GM23338 (cell line): ENCODE measurements at regions not wholly inside any gene's neighbourhood (a gene's known extent, or its start where the extent isn't known, plus 50 kb on each side); places are given as distances from the start of the nearest gene placed in this dataset.

Experiments
- ATAC-seq: fragments of 200-7000 bp; cut with Tn5 transposase; 3 replicates; pipeline ENCODE4 v1.9.1; 2020
- DNase-seq: peaks from one replicate; pipeline ENCODE4 v3.0.0-alpha.2; 2015; ENCODE audit warnings: low spot score
- H2AFZ ChIP-seq: fragments of 200-600 bp; sonication (generic); 2 replicates; pipeline ENCODE4 v1.8.0; 2016; ENCODE audit warnings: antibody characterized with exemption, mild to moderate bottlenecking, moderate library complexity
- H3F3A ChIP-seq: fragments of 200-600 bp; sonication (generic); replicated peaks from 2 replicates; pipeline ENCODE4 v1.8.0; 2017; ENCODE audit warnings: antibody characterized with exemption, mixed run types, low read depth
- H3K27ac ChIP-seq: fragments of 200-600 bp; sonication (generic); 2 replicates; pipeline ENCODE4 v1.6.1; 2016; ENCODE audit warnings: low read depth
- H3K27me3 ChIP-seq: fragments of 200-600 bp; sonication (generic); 2 replicates; pipeline ENCODE4 v1.8.0; 2016; ENCODE audit warnings: mild to moderate bottlenecking, mixed run types, moderate library complexity; ENCODE audit not compliant: insufficient read depth
- H3K36me3 ChIP-seq: fragments of 200-600 bp; sonication (generic); 2 replicates; pipeline ENCODE4 v1.8.0; 2016; ENCODE audit warnings: mild to moderate bottlenecking; ENCODE audit not compliant: insufficient read depth
- H3K4me1 ChIP-seq: fragments of 200-600 bp; sonication (generic); 2 replicates; pipeline ENCODE4 v1.8.0; 2016; ENCODE audit warnings: mild to moderate bottlenecking, moderate library complexity; ENCODE audit not compliant: insufficient read depth
- H3K4me2 ChIP-seq: fragments of 200-600 bp; sonication (generic); 2 replicates; pipeline ENCODE4 v1.7.1; 2017; ENCODE audit warnings: mixed run types
- H3K4me3 ChIP-seq: fragments of 200-600 bp; sonication (generic); 2 replicates; pipeline ENCODE4 v1.6.1; 2016; ENCODE audit warnings: mixed run types
- H3K79me2 ChIP-seq: fragments of 200-600 bp; sonication (generic); replicated peaks from 2 replicates; pipeline ENCODE4 v1.8.0; 2017; ENCODE audit warnings: mild to moderate bottlenecking; ENCODE audit not compliant: insufficient read depth
- H3K9me2 ChIP-seq: fragments of 200-600 bp; sonication (generic); 2 replicates; pipeline ENCODE4 v1.8.0; 2017; ENCODE audit not compliant: insufficient read depth
- H4K20me1 ChIP-seq: fragments of 200-600 bp; sonication (generic); replicated peaks from 2 replicates; pipeline ENCODE4 v1.8.0; 2017; ENCODE audit warnings: mild to moderate bottlenecking; ENCODE audit not compliant: insufficient read depth
- H3K27ac Mint-ChIP-seq: 2 replicates; pipeline ENCODE4 v1.8.0; 2020; ENCODE audit warnings: inconsistent platforms, mild to moderate bottlenecking, moderate library complexity, mixed read lengths
- H3K27me3 Mint-ChIP-seq: 3 replicates; pipeline ENCODE4 v1.8.0; 2022; ENCODE audit warnings: low read depth, mild to moderate bottlenecking, moderate library complexity, mixed read lengths, inconsistent platforms; ENCODE audit not compliant: insufficient read depth, poor library complexity
- H3K36me3 Mint-ChIP-seq: 3 replicates; pipeline ENCODE4 v1.8.0; 2021; ENCODE audit warnings: low read depth, mild to moderate bottlenecking, inconsistent platforms, moderate library complexity, mixed read lengths
- H3K4me1 Mint-ChIP-seq: 3 replicates; pipeline ENCODE4 v1.8.0; 2020; ENCODE audit warnings: mild to moderate bottlenecking, inconsistent platforms, mixed read lengths
- H3K4me3 Mint-ChIP-seq: 3 replicates; pipeline ENCODE4 v1.8.0; 2021; ENCODE audit warnings: moderate library complexity, mild to moderate bottlenecking, inconsistent platforms, mixed read lengths
- H3K9me3 Mint-ChIP-seq: 3 replicates; pipeline ENCODE4 v1.8.0; 2020; ENCODE audit warnings: moderate library complexity, mild to moderate bottlenecking, inconsistent platforms, mixed read lengths
- CREB1 ChIP-seq: fragments of 250-450 bp; sonication (Bioruptor Pico); IDR thresholded peaks from 2 replicates; pipeline ENCODE4 v1.5.0; 2020; ENCODE audit warnings: low read depth, mild to moderate bottlenecking, moderate library complexity
- EZH2 ChIP-seq: fragments of 200-600 bp; sonication (generic); IDR thresholded peaks from one replicate; pipeline ENCODE4 v1.8.0; 2017; ENCODE audit warnings: antibody characterized with exemption, mild to moderate bottlenecking, low read depth; ENCODE audit not compliant: unreplicated experiment
- EZH2phosphoT487 ChIP-seq: fragments of 200-600 bp; sonication (generic); IDR thresholded peaks from one replicate; pipeline ENCODE4 v1.8.1; 2018; ENCODE audit warnings: antibody characterized with exemption; ENCODE audit not compliant: unreplicated experiment
- JUNB ChIP-seq: IDR thresholded peaks from one replicate; pipeline ENCODE4 v1.6.1; 2016; ENCODE audit warnings: antibody characterized with exemption; ENCODE audit not compliant: unreplicated experiment
- NANOG ChIP-seq: IDR thresholded peaks from 2 replicates; pipeline ENCODE4 v1.6.1; 2016; ENCODE audit warnings: antibody characterized with exemption, borderline replicate concordance
- STAT1 ChIP-seq: IDR thresholded peaks from one replicate; pipeline ENCODE4 v1.6.1; 2016; ENCODE audit warnings: antibody characterized with exemption; ENCODE audit not compliant: unreplicated experiment
- ZNF114 ChIP-seq: fragments of 250-450 bp; sonication (Bioruptor Pico); IDR thresholded peaks from 2 replicates; pipeline ENCODE4 v1.5.0; 2020; ENCODE audit warnings: mild to moderate bottlenecking, moderate library complexity
- ZNF331 ChIP-seq: fragments of 250-450 bp; sonication (Bioruptor Pico); IDR thresholded peaks from 2 replicates; pipeline ENCODE4 v1.5.0; 2020; ENCODE audit warnings: low read depth, mild to moderate bottlenecking, moderate library complexity
- TF ChIP-seq, protein P1 (sequence below), 2 experiments: fragments of 200-600 bp in 1 of 2; sonication (generic) in 1 of 2; conservative IDR thresholded peaks; 2 replicates each; pipeline versions ENCODE4 v1.5.1 to v1.6.1; 2016 to 2017; ENCODE audit warnings: antibody characterized with exemption in 2 of 2, low read depth in 2 of 2, mild to moderate bottlenecking in 2 of 2, moderate library complexity in 1 of 2
- TF ChIP-seq, protein P2 (sequence below): fragments of 250-450 bp; sonication (Bioruptor Pico); IDR thresholded peaks from 2 replicates; pipeline ENCODE4 v1.5.0; 2020; ENCODE audit warnings: mild to moderate bottlenecking, moderate library complexity

DNA sequence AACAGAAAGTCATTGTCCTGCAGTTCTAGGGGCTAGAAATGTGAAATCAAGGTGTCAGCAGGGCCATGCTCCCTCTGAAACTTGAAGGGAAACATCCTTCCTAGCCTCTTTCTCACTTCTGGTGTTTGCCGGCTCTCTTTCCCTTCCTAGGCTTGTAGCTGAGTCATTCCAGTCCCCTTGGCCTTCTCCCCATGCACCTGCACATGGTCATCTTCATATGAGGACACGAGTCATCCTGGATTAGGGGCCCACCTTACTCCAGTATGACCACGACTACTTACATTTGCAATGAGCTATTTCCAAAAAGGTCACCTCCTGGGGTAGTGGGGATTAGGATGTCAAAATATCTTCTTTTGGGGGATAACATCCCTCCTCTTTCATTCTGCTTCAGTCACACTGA lies 168.5 kb upstream of the CXCR4 start (continued):
- TF ChIP-seq, protein P1, sequence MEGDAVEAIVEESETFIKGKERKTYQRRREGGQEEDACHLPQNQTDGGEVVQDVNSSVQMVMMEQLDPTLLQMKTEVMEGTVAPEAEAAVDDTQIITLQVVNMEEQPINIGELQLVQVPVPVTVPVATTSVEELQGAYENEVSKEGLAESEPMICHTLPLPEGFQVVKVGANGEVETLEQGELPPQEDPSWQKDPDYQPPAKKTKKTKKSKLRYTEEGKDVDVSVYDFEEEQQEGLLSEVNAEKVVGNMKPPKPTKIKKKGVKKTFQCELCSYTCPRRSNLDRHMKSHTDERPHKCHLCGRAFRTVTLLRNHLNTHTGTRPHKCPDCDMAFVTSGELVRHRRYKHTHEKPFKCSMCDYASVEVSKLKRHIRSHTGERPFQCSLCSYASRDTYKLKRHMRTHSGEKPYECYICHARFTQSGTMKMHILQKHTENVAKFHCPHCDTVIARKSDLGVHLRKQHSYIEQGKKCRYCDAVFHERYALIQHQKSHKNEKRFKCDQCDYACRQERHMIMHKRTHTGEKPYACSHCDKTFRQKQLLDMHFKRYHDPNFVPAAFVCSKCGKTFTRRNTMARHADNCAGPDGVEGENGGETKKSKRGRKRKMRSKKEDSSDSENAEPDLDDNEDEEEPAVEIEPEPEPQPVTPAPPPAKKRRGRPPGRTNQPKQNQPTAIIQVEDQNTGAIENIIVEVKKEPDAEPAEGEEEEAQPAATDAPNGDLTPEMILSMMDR (conservative IDR thresholded peaks at IDR 0.05; ENCODE audit: low read depth in 2 of 2): no peak
- TF ChIP-seq ZNF331 (CRISPR knock-in tag): no peak

DNA sequence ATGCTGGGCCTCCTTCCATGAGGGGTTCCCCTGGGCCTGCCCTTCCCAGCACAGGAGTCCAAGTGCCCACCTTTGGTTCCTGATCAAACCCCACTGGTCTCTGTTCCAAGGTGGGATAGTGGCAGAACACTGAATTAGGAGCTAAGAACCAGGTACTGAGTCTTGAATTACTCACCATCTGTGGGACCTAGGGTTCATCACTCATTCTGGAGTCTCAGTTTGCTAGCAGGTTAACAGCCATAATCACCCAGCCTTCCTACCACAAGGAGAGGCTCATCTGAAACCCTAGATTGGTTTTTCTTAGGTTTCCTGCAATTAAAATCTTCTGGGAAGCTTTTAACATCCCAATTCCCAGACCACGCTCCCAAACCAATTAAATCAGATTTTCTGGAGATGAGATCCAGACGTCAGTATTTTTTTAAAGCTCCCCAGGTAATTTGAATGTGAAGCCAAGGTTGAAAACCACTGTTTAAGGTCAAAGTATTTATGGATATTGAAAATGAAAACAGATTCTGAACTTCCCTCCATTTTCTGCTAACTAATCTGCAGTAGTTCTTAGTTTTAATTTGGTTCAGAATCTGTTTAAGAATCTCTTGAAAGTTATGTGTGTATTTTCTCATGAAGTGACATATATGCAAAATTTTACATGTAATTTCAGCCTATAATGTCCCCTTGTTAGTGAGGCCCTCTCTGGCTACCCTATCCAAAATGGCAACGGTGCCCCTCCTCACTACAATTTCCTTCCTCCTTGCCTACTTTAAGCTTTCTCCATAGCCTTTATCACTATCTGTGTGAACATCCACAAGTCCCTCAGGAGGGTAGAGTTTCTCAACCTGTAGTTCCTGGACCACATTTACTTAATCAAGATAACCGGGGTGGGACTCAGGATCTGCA lies 166.5 kb upstream of the CXCR4 start:
- H3K4me1 Mint-ChIP-seq: no peaks in the 10 kb centered on the region
- no peaks in the 10 kb centered on the region for H3F3A ChIP-seq
- H3K36me3 Mint-ChIP-seq: no peaks in the 10 kb centered on the region
- no peaks in the 10 kb centered on the region for H3K27me3 ChIP-seq
- no peak overlapping the region for H3K27ac ChIP-seq
- H3K27ac Mint-ChIP-seq: no peak overlapping the region; the same call in 1 of the 2 replicates
- H3K4me3 ChIP-seq: no peak overlapping the region
- H3K36me3 ChIP-seq: no peaks in the 10 kb centered on the region
- no peak overlapping the region for H3K4me3 Mint-ChIP-seq
- no peak overlapping the region for H2AFZ ChIP-seq
- no peak for ATAC-seq
- no peaks in the 10 kb centered on the region for H4K20me1 ChIP-seq
- H3K9me3 Mint-ChIP-seq: no peaks in the 10 kb centered on the region; the same call in 2 of the 3 replicates
- no peaks in the 10 kb centered on the region for H3K79me2 ChIP-seq
- H3K27me3 Mint-ChIP-seq: peaks cover 3% of the 10 kb centered on the region
- H3K4me1 ChIP-seq: no peaks in the 10 kb centered on the region
- DNase-seq: no peak
- H3K9me2 ChIP-seq: no peaks in the 10 kb centered on the region
- no peak overlapping the region for H3K4me2 ChIP-seq
- TF ChIP-seq NANOG (no peak), ZNF114 (no peak), STAT1 (no peak), ZNF331 (CRISPR knock-in tag) (no peak), EZH2 (no peak), JUNB (no peak), CREB1 (CRISPR knock-in tag) (no peak), EZH2phosphoT487 (no peak)
- TF ChIP-seq, protein P1 (conservative IDR thresholded peaks at IDR 0.05; ENCODE audit: low read depth in 2 of 2): no peak
- TF ChIP-seq, protein P2, sequence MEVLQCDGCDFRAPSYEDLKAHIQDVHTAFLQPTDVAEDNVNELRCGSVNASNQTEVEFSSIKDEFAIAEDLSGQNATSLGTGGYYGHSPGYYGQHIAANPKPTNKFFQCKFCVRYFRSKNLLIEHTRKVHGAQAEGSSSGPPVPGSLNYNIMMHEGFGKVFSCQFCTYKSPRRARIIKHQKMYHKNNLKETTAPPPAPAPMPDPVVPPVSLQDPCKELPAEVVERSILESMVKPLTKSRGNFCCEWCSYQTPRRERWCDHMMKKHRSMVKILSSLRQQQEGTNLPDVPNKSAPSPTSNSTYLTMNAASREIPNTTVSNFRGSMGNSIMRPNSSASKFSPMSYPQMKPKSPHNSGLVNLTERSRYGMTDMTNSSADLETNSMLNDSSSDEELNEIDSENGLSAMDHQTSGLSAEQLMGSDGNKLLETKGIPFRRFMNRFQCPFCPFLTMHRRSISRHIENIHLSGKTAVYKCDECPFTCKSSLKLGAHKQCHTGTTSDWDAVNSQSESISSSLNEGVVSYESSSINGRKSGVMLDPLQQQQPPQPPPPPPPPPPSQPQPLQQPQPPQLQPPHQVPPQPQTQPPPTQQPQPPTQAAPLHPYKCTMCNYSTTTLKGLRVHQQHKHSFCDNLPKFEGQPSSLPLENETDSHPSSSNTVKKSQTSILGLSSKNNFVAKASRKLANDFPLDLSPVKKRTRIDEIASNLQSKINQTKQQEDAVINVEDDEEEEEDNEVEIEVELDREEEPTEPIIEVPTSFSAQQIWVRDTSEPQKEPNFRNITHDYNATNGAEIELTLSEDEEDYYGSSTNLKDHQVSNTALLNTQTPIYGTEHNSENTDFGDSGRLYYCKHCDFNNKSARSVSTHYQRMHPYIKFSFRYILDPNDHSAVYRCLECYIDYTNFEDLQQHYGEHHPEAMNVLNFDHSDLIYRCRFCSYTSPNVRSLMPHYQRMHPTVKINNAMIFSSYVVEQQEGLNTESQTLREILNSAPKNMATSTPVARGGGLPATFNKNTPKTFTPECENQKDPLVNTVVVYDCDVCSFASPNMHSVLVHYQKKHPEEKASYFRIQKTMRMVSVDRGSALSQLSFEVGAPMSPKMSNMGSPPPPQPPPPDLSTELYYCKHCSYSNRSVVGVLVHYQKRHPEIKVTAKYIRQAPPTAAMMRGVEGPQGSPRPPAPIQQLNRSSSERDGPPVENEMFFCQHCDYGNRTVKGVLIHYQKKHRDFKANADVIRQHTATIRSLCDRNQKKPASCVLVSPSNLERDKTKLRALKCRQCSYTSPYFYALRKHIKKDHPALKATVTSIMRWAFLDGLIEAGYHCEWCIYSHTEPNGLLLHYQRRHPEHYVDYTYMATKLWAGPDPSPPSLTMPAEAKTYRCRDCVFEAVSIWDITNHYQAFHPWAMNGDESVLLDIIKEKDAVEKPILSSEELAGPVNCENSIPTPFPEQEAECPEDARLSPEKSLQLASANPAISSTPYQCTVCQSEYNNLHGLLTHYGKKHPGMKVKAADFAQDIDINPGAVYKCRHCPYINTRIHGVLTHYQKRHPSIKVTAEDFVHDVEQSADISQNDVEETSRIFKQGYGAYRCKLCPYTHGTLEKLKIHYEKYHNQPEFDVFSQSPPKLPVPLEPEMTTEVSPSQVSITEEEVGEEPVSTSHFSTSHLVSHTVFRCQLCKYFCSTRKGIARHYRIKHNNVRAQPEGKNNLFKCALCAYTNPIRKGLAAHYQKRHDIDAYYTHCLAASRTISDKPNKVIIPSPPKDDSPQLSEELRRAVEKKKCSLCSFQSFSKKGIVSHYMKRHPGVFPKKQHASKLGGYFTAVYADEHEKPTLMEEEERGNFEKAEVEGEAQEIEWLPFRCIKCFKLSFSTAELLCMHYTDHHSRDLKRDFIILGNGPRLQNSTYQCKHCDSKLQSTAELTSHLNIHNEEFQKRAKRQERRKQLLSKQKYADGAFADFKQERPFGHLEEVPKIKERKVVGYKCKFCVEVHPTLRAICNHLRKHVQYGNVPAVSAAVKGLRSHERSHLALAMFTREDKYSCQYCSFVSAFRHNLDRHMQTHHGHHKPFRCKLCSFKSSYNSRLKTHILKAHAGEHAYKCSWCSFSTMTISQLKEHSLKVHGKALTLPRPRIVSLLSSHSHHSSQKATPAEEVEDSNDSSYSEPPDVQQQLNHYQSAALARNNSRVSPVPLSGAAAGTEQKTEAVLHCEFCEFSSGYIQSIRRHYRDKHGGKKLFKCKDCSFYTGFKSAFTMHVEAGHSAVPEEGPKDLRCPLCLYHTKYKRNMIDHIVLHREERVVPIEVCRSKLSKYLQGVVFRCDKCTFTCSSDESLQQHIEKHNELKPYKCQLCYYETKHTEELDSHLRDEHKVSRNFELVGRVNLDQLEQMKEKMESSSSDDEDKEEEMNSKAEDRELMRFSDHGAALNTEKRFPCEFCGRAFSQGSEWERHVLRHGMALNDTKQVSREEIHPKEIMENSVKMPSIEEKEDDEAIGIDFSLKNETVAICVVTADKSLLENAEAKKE (CRISPR knock-in tag): no peak
